ENCODE measurements at regions not wholly inside any gene's neighbourhood (a gene's known extent, or its start where the extent isn't known, plus 50 kb on each side); places are given as distances from the start of the nearest gene placed in this dataset.

DNA sequence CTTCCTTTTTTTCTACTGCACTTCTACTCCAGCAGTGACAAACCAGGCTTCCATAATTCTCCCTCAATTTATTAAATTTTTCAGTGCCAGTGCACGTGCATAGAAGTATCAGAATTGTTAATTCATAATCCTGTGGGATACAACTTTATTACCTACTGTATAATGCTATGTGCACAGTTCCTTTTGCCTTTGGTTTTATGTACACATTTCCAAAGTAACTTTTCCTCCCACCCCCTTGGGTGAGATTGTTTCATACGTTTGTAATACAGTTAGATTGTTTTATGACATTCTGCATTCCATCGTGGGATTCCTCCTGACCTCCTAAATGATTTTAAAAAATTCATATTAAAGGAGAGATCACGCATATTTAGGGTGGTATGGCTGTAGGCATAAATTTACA is 128.1 kb downstream of the TTC6 start:
- TF ChIP-seq EZH2 (IDR thresholded peaks at IDR 0.05; ENCODE audit: borderline replicate concordance, insufficient read depth, low read length, poor library complexity, severe bottlenecking) = no peak
- TF ChIP-seq, protein P1, sequence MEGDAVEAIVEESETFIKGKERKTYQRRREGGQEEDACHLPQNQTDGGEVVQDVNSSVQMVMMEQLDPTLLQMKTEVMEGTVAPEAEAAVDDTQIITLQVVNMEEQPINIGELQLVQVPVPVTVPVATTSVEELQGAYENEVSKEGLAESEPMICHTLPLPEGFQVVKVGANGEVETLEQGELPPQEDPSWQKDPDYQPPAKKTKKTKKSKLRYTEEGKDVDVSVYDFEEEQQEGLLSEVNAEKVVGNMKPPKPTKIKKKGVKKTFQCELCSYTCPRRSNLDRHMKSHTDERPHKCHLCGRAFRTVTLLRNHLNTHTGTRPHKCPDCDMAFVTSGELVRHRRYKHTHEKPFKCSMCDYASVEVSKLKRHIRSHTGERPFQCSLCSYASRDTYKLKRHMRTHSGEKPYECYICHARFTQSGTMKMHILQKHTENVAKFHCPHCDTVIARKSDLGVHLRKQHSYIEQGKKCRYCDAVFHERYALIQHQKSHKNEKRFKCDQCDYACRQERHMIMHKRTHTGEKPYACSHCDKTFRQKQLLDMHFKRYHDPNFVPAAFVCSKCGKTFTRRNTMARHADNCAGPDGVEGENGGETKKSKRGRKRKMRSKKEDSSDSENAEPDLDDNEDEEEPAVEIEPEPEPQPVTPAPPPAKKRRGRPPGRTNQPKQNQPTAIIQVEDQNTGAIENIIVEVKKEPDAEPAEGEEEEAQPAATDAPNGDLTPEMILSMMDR (IDR thresholded peaks at IDR 0.05; ENCODE audit: poor library complexity, severe bottlenecking) = no peak
- no peak for TF ChIP-seq MXI1 (conservative IDR thresholded peaks at IDR 0.05; ENCODE audit: poor library complexity, severe bottlenecking)
- TF ChIP-seq SMC3 (conservative IDR thresholded peaks at IDR 0.05; ENCODE audit: poor library complexity) = no peak
- TF ChIP-seq EP300 (conservative IDR thresholded peaks at IDR 0.05; ENCODE audit: poor library complexity, severe bottlenecking) = no peak
- no peak for TF ChIP-seq RAD21 (conservative IDR thresholded peaks at IDR 0.05)
- TF ChIP-seq, protein P2, sequence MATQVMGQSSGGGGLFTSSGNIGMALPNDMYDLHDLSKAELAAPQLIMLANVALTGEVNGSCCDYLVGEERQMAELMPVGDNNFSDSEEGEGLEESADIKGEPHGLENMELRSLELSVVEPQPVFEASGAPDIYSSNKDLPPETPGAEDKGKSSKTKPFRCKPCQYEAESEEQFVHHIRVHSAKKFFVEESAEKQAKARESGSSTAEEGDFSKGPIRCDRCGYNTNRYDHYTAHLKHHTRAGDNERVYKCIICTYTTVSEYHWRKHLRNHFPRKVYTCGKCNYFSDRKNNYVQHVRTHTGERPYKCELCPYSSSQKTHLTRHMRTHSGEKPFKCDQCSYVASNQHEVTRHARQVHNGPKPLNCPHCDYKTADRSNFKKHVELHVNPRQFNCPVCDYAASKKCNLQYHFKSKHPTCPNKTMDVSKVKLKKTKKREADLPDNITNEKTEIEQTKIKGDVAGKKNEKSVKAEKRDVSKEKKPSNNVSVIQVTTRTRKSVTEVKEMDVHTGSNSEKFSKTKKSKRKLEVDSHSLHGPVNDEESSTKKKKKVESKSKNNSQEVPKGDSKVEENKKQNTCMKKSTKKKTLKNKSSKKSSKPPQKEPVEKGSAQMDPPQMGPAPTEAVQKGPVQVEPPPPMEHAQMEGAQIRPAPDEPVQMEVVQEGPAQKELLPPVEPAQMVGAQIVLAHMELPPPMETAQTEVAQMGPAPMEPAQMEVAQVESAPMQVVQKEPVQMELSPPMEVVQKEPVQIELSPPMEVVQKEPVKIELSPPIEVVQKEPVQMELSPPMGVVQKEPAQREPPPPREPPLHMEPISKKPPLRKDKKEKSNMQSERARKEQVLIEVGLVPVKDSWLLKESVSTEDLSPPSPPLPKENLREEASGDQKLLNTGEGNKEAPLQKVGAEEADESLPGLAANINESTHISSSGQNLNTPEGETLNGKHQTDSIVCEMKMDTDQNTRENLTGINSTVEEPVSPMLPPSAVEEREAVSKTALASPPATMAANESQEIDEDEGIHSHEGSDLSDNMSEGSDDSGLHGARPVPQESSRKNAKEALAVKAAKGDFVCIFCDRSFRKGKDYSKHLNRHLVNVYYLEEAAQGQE (IDR thresholded peaks at IDR 0.05; ENCODE audit: borderline replicate concordance) = no peak
- TF ChIP-seq TAF1 (IDR thresholded peaks at IDR 0.05; ENCODE audit: low read depth) = no peak

All from neural cell (in vitro differentiated cells).